ENCODE measurements at regions not wholly inside any gene's neighbourhood (a gene's known extent, or its start where the extent isn't known, plus 50 kb on each side); places are given as distances from the start of the nearest gene placed in this dataset.
A peak's percentile ranks its signal among the peaks of the same experiment; 100 is the strongest.

DNA sequence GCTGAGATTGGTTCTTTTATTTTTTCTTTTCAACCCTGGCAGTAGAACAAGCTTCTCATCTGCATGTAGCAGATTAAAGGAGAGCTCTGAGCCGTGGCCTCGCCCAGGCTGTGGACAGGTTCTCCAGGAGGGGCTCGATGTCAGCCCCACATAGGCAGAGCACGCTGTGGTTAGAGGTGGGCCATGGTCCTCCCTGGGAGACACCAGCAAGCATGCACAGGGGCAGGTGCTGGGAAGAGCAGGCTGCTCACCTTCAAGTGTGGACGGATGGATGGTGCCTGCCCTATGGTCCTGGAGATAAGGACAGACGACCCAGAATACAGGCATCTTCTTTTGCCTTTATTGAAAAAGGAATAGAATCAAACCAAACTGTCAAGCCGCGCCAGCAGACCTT, 634.8 kb downstream of the BRD1 start:
- H3K27ac Mint-ChIP-seq, result no peak overlapping the region
- H3K4me3 Mint-ChIP-seq, result no peak overlapping the region
- H3K9me3 Mint-ChIP-seq, result no peaks in the 10 kb centered on the region
- peaks cover 1% of the 10 kb centered on the region for H3K27me3 Mint-ChIP-seq
- peaks cover 0 to 1% (median 0%) of the 10 kb centered on the region in 3 donors for H3K4me1 Mint-ChIP-seq
- H3K36me3 Mint-ChIP-seq, result no peaks in the 10 kb centered on the region

- H3K27ac Mint-ChIP-seq, result no peak overlapping the region
- peaks cover 1% of the 10 kb centered on the region for H3K27me3 Mint-ChIP-seq
- no peaks in the 10 kb centered on the region for H3K36me3 Mint-ChIP-seq
- H3K4me1 Mint-ChIP-seq, result no peaks in the 10 kb centered on the region
- no peak overlapping the region for H3K4me3 Mint-ChIP-seq
- peaks cover 0 to under 1% (median 0%) of the 10 kb centered on the region in 3 donors for H3K9me3 Mint-ChIP-seq
Observed at GRCh38 chr22:49192180-49192856, 635.4 kb downstream of the BRD1 start.

GRCh38 chr22:49191506-49191980, 636.1 kb downstream of the BRD1 start:
- Mint-ChIP-seq H3K9me3 (peaks cover 0 to 5% (median 0%) of the 10 kb centered on the region in 3 donors), H3K4me1 (no peaks in the 10 kb centered on the region), H3K4me3 (no peak overlapping the region), H3K27me3 (peaks cover 1% of the 10 kb centered on the region), H3K36me3 (no peaks in the 10 kb centered on the region), H3K27ac (no peak overlapping the region)

- H3K36me3 Mint-ChIP-seq, result no peaks in the 10 kb centered on the region
- no peak overlapping the region for H3K27ac Mint-ChIP-seq
- H3K9me3 Mint-ChIP-seq, result peaks cover 0 to 8% (median 2%) of the 10 kb centered on the region in 3 donors
Observed at GRCh38 chr22:49190816-49191505, 636.7 kb downstream of the BRD1 start.

DNA sequence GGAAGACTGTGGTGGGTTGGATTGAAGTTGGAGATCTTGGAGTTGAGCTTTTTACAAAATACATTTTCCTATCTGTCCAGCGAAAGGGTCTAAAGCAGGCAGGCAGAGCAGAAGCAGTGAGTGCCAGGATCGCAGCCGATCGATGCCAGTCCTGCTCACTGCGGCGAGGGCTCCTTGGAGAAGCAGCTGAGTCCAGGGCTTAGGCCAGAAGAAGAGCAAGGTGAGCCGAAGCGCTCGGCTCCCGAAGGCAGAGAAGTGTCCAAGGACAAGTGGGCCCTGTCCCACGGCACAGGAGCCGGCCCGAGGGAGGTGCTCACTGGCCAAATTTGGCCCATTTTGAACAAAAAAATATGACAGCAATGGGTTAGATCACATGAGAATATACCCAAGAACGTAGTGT, 637.8 kb downstream of the BRD1 start:
- H3K9me3 Mint-ChIP-seq, result peaks cover 2 to 8% (median 3%) of the 10 kb centered on the region in 3 donors
- H3K27ac Mint-ChIP-seq, result no peak overlapping the region
- peak overlapping the region in 1 of 4 donors; percentile 61 for H3K4me3 Mint-ChIP-seq
- H3K4me1 Mint-ChIP-seq, result peaks cover 0 to 2% (median 0%) of the 10 kb centered on the region in 3 donors
- no peaks in the 10 kb centered on the region for H3K27me3 Mint-ChIP-seq
- no peaks in the 10 kb centered on the region for H3K36me3 Mint-ChIP-seq

More at GRCh38 chr22:49190816-49191505, 636.7 kb downstream of the BRD1 start:
- Mint-ChIP-seq H3K4me3 (no peak overlapping the region), H3K4me1 (no peaks in the 10 kb centered on the region), H3K27me3 (peaks cover 1% of the 10 kb centered on the region)

DNA sequence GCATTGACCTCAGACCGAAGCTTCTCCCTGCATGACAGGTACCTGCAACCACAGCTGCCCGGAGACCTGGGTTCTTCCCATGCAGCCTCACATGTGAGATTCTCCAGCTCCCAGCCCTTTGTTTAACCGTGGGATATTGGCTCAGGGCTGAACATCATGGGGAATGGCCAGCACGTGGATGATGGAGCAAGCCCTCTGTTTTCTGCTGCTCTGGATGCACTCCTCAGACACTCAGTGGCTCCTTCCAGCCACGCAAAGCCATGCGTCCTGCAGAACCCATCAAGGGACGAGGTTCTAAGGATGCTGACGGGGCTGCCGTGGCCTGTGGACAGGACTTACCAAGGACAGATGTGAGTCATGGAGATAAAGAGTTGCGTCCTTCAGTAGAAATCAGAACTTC, 639.1 kb downstream of the BRD1 start:
- peak overlapping the region in 1 of 3 donors; percentile 73 for H3K27ac Mint-ChIP-seq
- H3K4me3 Mint-ChIP-seq, result no peak overlapping the region
- peaks cover 2 to 8% (median 3%) of the 10 kb centered on the region in 3 donors for H3K9me3 Mint-ChIP-seq
- no peaks in the 10 kb centered on the region for H3K27me3 Mint-ChIP-seq
- H3K36me3 Mint-ChIP-seq, result no peaks in the 10 kb centered on the region
- H3K4me1 Mint-ChIP-seq, result peaks cover 0 to 2% (median 0%) of the 10 kb centered on the region in 3 donors

GRCh38 chr22:49188091-49188490, 639.6 kb downstream of the BRD1 start:
- H3K27me3 Mint-ChIP-seq, result no peaks in the 10 kb centered on the region
- no peaks in the 10 kb centered on the region for H3K36me3 Mint-ChIP-seq
- H3K4me3 Mint-ChIP-seq, result no peak overlapping the region
- H3K27ac Mint-ChIP-seq, result no peak overlapping the region
- H3K9me3 Mint-ChIP-seq, result peaks cover 2 to 8% (median 3%) of the 10 kb centered on the region in 3 donors
- peaks cover 0 to 2% (median 0%) of the 10 kb centered on the region in 3 donors for H3K4me1 Mint-ChIP-seq

DNA sequence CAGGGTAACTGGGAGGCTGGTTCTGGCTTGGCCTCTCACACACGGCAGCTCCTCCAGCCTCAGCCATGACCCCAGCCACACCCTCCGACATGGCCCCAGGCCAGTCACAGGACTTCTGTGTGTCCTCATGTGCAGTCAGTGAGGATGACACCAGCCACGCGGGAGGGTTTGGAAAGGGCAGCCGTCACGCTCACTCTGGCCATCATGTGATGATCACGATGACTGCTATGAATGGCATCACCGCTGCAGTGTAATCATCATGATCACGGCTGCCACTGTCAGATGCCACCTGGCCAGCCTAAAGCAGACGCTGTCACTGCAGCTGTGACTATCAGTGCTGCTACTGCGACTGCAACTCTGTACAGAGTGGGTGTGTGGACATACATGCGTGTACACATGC, 640.9 kb downstream of the BRD1 start:
- Mint-ChIP-seq H3K36me3 (peaks cover 3% of the 10 kb centered on the region), H3K4me1 (peaks cover 0 to 4% (median 0%) of the 10 kb centered on the region in 3 donors), H3K27ac (no peak overlapping the region), H3K4me3 (no peak overlapping the region), H3K27me3 (no peaks in the 10 kb centered on the region), H3K9me3 (peaks cover 3 to 10% (median 4%) of the 10 kb centered on the region in 3 donors)

GRCh38 chr22:49186293-49186692, 641.4 kb downstream of the BRD1 start:
- H3K27me3 Mint-ChIP-seq, result no peaks in the 10 kb centered on the region
- H3K9me3 Mint-ChIP-seq, result peaks cover 3 to 10% (median 4%) of the 10 kb centered on the region in 3 donors
- H3K4me3 Mint-ChIP-seq, result no peak overlapping the region

DNA sequence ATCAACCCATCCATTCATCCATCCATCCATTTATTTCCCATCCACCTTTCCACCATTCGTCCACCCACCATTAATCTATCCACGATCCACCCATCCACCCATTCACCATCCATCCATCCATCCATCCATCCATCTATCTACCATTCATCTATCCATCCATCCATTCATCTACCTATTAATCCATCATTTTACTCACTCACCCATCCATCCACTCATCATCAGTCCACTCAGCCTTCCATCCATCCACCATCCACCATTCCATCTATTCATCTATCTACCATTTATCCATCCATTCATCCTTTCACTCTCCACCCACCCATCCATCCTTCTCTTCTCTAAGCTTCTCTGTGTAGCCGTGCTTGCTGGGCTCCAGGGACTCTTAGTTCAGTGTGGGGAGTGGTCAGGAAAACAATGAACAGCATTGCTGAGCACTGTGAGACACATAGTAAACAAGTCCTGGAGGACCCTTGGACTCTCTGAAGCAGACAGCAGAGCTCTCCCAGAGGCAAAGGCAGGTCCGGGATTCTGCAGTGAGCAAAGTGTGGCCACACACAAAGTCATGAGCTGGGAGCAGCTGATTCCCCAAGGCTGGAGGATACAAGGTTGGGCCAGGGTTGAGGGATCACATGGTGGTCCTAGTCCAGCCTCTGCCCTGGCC, 642.2 kb downstream of the BRD1 start:
- H3K27me3 Mint-ChIP-seq, result no peaks in the 10 kb centered on the region
- no peak overlapping the region for H3K4me3 Mint-ChIP-seq
- H3K36me3 Mint-ChIP-seq, result peaks cover 4% of the 10 kb centered on the region
- H3K27ac Mint-ChIP-seq, result no peak overlapping the region
- H3K4me1 Mint-ChIP-seq, result peaks cover 0 to 4% (median 0%) of the 10 kb centered on the region in 3 donors
- peaks cover 3 to 10% (median 4%) of the 10 kb centered on the region in 3 donors for H3K9me3 Mint-ChIP-seq

More at GRCh38 chr22:49186293-49186692, 641.4 kb downstream of the BRD1 start:
- peaks cover 0 to 4% (median 0%) of the 10 kb centered on the region in 3 donors for H3K4me1 Mint-ChIP-seq
- peaks cover 3% of the 10 kb centered on the region for H3K36me3 Mint-ChIP-seq
- no peak overlapping the region for H3K27ac Mint-ChIP-seq

GRCh38 chr22:49184736-49185135, 642.9 kb downstream of the BRD1 start:
- Mint-ChIP-seq H3K9me3 (peaks cover 3 to 10% (median 4%) of the 10 kb centered on the region in 3 donors), H3K36me3 (peaks cover 5% of the 10 kb centered on the region), H3K27me3 (no peaks in the 10 kb centered on the region), H3K4me3 (no peak overlapping the region), H3K4me1 (peaks cover 0 to 4% (median 0%) of the 10 kb centered on the region in 3 donors), H3K27ac (no peak overlapping the region)

DNA sequence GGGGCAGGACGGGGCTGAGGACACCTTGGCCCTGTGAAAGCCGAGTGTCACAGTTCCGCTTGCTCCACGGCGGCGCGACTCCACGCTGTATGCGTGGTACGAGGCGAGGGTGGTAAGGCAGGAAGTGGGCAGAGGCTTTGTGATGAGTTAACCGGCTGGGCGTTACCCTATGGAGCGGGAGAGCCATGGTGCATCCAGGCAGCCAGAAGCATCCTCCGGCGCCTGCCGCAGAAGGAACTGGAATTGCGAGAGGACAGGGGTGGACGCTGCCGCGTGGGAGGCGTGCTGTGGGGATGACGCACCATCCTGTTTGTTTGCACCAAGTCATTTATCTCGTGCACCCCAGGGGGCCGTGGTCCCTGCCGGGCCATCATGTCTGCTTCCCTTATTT, 643.9 kb downstream of the BRD1 start:
- Mint-ChIP-seq H3K36me3 (peaks cover 5% of the 10 kb centered on the region), H3K27me3 (no peaks in the 10 kb centered on the region), H3K9me3 (peaks cover 3 to 10% (median 4%) of the 10 kb centered on the region in 3 donors), H3K4me1 (peaks cover 0 to 4% (median 0%) of the 10 kb centered on the region in 3 donors), H3K4me3 (no peak overlapping the region), H3K27ac (no peak overlapping the region)

DNA sequence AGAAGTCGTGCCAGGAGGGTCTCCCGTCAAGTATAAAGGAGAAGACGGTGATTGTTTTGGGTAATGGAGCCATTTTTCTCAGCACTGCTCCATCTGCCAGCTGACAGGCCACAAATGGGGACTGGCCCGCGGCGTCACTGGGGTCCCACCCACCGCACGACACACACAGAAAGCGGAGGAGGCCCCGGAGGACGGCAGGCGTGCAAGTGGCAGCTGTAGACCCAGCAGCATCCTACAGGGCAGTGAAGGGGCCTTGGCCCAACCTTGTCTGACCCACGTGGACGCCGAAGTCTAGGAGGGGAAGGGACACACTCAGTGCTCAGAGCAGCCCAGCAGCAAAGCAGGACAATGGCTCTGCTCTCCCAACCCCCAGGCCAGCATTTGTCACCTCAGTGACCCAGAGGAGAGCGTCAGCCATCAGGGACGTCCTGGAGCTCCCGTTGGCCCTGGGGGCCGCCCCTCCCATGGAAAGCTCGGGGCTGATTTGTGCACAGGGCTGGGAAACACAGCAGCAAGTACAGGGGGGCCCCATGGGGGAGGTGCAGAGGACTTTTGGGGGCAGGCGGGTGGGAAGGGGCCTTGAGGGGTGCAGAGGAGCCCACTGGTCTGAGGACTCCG, 644.4 kb downstream of the BRD1 start:
- H3K27me3 Mint-ChIP-seq, result no peaks in the 10 kb centered on the region
- H3K36me3 Mint-ChIP-seq, result peaks cover 5% of the 10 kb centered on the region
- peaks cover 0 to 4% (median 0%) of the 10 kb centered on the region in 3 donors for H3K4me1 Mint-ChIP-seq
- H3K4me3 Mint-ChIP-seq, result no peak overlapping the region
- peaks cover 3 to 10% (median 4%) of the 10 kb centered on the region in 3 donors for H3K9me3 Mint-ChIP-seq
- no peak overlapping the region for H3K27ac Mint-ChIP-seq

- H3K36me3 Mint-ChIP-seq, result peaks cover 5% of the 10 kb centered on the region
Observed at GRCh38 chr22:49182416-49182815, 645.3 kb downstream of the BRD1 start.

More at GRCh38 chr22:49182416-49182815, 645.3 kb downstream of the BRD1 start:
- Mint-ChIP-seq H3K27ac (peak overlapping the region in 1 of 3 donors; percentile 90), H3K27me3 (no peaks in the 10 kb centered on the region), H3K9me3 (peaks cover 3 to 10% (median 4%) of the 10 kb centered on the region in 3 donors), H3K4me1 (peaks cover 0 to 4% (median 0%) of the 10 kb centered on the region in 3 donors), H3K4me3 (no peak overlapping the region)
